ENCODE measurements at regions not wholly inside any gene's neighbourhood (a gene's known extent, or its start where the extent isn't known, plus 50 kb on each side); places are given as distances from the start of the nearest gene placed in this dataset.

DNA sequence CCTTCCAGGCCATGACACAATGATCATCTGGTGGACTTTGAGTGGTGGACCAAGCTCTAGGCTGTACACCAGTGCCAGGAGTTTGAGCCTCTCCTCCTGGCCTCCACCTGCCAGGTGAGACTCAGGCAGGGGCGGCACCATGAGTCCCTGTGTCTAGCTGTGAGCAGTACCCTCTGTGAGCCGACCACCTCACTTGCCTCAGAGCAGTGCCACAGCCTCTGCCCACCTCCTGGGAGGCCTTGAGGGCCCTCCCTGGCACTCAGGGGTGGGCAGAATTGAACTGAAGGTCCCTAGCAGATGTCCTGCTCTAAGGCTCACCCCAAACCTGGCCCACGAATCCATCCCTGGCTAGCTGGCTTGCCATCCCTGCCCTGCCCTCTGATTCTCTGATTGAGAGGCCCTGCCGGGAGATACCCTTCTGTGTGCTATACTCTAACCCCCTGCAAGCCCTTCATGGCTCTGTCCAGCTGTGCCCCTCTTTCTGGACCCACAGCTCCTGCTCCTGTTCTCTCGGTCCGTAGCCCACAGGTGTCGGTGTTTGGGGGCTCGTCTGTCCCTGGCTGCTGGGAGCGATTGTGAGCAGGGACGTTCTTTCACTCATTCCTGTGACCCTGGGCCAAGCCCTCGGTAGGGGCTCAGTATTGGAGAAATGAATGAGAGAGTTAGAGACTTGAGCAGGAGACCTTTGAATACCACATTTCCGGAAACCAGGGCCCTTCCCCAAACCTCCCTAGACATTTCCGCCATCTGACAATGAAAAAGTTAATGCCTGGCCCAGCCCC is 70.0 kb downstream of the INHBB start:
- DNase-seq: no peak
- whole genome bisulfite sequencing (ENCODE audit: insufficient coverage): 93% methylated on average over 9 of the region's 13 CpGs
- H3K4me1 Mint-ChIP-seq: no peaks in the 10 kb centered on the region
- TF ChIP-seq, protein P1, sequence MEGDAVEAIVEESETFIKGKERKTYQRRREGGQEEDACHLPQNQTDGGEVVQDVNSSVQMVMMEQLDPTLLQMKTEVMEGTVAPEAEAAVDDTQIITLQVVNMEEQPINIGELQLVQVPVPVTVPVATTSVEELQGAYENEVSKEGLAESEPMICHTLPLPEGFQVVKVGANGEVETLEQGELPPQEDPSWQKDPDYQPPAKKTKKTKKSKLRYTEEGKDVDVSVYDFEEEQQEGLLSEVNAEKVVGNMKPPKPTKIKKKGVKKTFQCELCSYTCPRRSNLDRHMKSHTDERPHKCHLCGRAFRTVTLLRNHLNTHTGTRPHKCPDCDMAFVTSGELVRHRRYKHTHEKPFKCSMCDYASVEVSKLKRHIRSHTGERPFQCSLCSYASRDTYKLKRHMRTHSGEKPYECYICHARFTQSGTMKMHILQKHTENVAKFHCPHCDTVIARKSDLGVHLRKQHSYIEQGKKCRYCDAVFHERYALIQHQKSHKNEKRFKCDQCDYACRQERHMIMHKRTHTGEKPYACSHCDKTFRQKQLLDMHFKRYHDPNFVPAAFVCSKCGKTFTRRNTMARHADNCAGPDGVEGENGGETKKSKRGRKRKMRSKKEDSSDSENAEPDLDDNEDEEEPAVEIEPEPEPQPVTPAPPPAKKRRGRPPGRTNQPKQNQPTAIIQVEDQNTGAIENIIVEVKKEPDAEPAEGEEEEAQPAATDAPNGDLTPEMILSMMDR (IDR thresholded peaks at IDR 0.05): no peak
- no peak for TF ChIP-seq EZH2 (IDR thresholded peaks at IDR 0.05; ENCODE audit: borderline replicate concordance, insufficient read depth, low read depth, low read length, poor library complexity, severe bottlenecking)
- no peak overlapping the region for H3K27ac Mint-ChIP-seq
- no peak overlapping the region for H3K4me3 Mint-ChIP-seq
- no peak overlapping the region for H2AFZ ChIP-seq (ENCODE audit: insufficient read depth, low read depth, low read length, poor library complexity, severe bottlenecking)
- peaks cover 27% of the 10 kb centered on the region for H3K27me3 Mint-ChIP-seq
- intact Hi-C loops (cut with micrococcal nuclease): no loop called here
- no peaks in the 10 kb centered on the region for H3K36me3 ChIP-seq (replicated peaks in 1 of 2; ENCODE audit: control extremely low read depth in 1 of 2, control insufficient read depth in 1 of 2, extremely low read depth in 1 of 2, insufficient read depth in 2 of 2, low read length in 1 of 2)
- H3K27me3 ChIP-seq (replicated peaks in 1 of 4; ENCODE audit: control extremely low read depth in 1 of 4, control insufficient read depth in 3 of 4, insufficient read depth in 4 of 4, low read length in 3 of 4): no peaks in the 10 kb centered on the region
- no peaks in the 10 kb centered on the region for H3K79me2 ChIP-seq (ENCODE audit: control insufficient read depth, insufficient read depth, low read length)
- ChIA-PET CTCF (no interaction called here), POLR2A (no interaction called here)
- H3K4me2 ChIP-seq (replicated peaks; ENCODE audit: low read depth, low read length, poor library complexity, severe bottlenecking): no peak overlapping the region
- no peaks in the 10 kb centered on the region for H3K4me1 ChIP-seq (ENCODE audit: control insufficient read depth in 2 of 2, insufficient read depth in 2 of 2, low read length in 2 of 2)
- H3K9me3 Mint-ChIP-seq (ENCODE audit: insufficient read depth): peaks cover under 1% of the 10 kb centered on the region
- H4K20me1 ChIP-seq (ENCODE audit: control insufficient read depth, insufficient read depth, low read length, poor library complexity, severe bottlenecking): no peaks in the 10 kb centered on the region
- H3K9me3 ChIP-seq (ENCODE audit: control extremely low read depth in 1 of 3, control insufficient read depth in 2 of 3, insufficient read depth in 1 of 3, low read length in 2 of 3): peaks cover 0 to 1% (median 0%) of the 10 kb centered on the region in 3 donors
- H3K27ac ChIP-seq (ENCODE audit: low read length in 2 of 2): no peak overlapping the region
- no peak overlapping the region for H3K9ac ChIP-seq (ENCODE audit: low read length)
- ATAC-seq (ENCODE audit: low read depth): no peak
- no peak overlapping the region for H3K4me3 ChIP-seq (ENCODE audit: control extremely low read depth in 1 of 5, extremely low read depth in 1 of 5, insufficient read depth in 1 of 5, low read depth in 2 of 5, low read length in 4 of 5)

- H2AFZ ChIP-seq (ENCODE audit: insufficient read depth, low read depth, low read length, poor library complexity, severe bottlenecking): no peak overlapping the region
- H3K4me3 ChIP-seq (ENCODE audit: control extremely low read depth in 1 of 5, extremely low read depth in 1 of 5, insufficient read depth in 1 of 5, low read depth in 2 of 5, low read length in 4 of 5): no peak overlapping the region
- WGBS (ENCODE audit: insufficient coverage): 80% methylated on average over 13 of the region's 13 CpGs
- H3K4me2 ChIP-seq (replicated peaks; ENCODE audit: low read depth, low read length, poor library complexity, severe bottlenecking): no peak overlapping the region
- POLR2A ChIA-PET: no interaction called here
- TF ChIP-seq EZH2 (IDR thresholded peaks at IDR 0.05; ENCODE audit: borderline replicate concordance, insufficient read depth, low read depth, low read length, poor library complexity, severe bottlenecking): no peak
- TF ChIP-seq, protein P1 (IDR thresholded peaks at IDR 0.05): no peak
- no peaks in the 10 kb centered on the region for H3K4me1 ChIP-seq (ENCODE audit: control insufficient read depth in 2 of 2, insufficient read depth in 2 of 2, low read length in 2 of 2)
- Mint-ChIP-seq H3K27ac (no peak overlapping the region), H3K4me1 (no peaks in the 10 kb centered on the region), H3K4me3 (no peak overlapping the region), H3K9me3 (ENCODE audit: insufficient read depth) (no peaks in the 10 kb centered on the region), H3K27me3 (peaks cover 26% of the 10 kb centered on the region)
- H3K36me3 ChIP-seq (replicated peaks in 1 of 2; ENCODE audit: control extremely low read depth in 1 of 2, control insufficient read depth in 1 of 2, extremely low read depth in 1 of 2, insufficient read depth in 2 of 2, low read length in 1 of 2): no peaks in the 10 kb centered on the region
- no peaks in the 10 kb centered on the region for H3K9me3 ChIP-seq (ENCODE audit: control extremely low read depth in 1 of 3, control insufficient read depth in 2 of 3, insufficient read depth in 1 of 3, low read length in 2 of 3)
- CTCF ChIA-PET: no interaction called here
- no peaks in the 10 kb centered on the region for H3K79me2 ChIP-seq (ENCODE audit: control insufficient read depth, insufficient read depth, low read length)
- ATAC-seq (ENCODE audit: low read depth) (no peak), DNase-seq (no peak)
- H3K27me3 ChIP-seq (replicated peaks in 1 of 4; ENCODE audit: control extremely low read depth in 1 of 4, control insufficient read depth in 3 of 4, insufficient read depth in 4 of 4, low read length in 3 of 4): no peaks in the 10 kb centered on the region
- no peak overlapping the region for H3K27ac ChIP-seq (ENCODE audit: low read length in 2 of 2)
- H4K20me1 ChIP-seq (ENCODE audit: control insufficient read depth, insufficient read depth, low read length, poor library complexity, severe bottlenecking): no peaks in the 10 kb centered on the region
- no peak overlapping the region for H3K9ac ChIP-seq (ENCODE audit: low read length)
- intact Hi-C loops (cut with micrococcal nuclease): no loop called here
Observed at GRCh38 chr2:120418174-120418787, 72.3 kb downstream of the INHBB start.

Data from B cell (primary cell).